ENCODE measurements at regions not wholly inside any gene's neighbourhood (a gene's known extent, or its start where the extent isn't known, plus 50 kb on each side); places are given as distances from the start of the nearest gene placed in this dataset.

DNA sequence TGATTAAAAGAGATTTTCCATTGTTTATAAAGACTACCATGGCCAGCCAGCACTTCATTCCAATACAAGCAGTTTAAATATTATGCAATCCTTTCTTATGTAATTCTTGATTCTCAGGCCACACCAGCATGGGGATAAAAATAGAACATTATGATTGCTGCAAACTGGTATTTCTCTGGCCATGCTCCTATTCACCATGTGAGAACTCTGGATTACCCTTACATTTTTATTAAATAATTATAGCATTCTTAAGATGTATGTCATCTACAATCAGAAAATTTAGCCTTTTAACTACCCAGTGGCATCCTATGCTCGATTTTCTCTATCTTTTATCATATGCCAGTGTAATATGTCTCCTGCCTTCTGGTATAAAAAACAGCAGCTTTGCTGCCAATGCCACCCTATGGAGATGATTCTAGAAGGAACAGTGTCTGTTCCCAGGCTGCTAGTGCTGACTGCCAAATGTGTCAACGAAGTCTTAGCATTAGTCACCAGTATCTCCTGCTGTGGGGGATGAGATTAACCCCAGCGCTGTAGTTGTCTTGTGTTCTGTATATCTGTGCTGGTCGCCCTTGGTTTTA lies 501.4 kb downstream of the BCKDHB start (continued):
- TF ChIP-seq, protein P1, sequence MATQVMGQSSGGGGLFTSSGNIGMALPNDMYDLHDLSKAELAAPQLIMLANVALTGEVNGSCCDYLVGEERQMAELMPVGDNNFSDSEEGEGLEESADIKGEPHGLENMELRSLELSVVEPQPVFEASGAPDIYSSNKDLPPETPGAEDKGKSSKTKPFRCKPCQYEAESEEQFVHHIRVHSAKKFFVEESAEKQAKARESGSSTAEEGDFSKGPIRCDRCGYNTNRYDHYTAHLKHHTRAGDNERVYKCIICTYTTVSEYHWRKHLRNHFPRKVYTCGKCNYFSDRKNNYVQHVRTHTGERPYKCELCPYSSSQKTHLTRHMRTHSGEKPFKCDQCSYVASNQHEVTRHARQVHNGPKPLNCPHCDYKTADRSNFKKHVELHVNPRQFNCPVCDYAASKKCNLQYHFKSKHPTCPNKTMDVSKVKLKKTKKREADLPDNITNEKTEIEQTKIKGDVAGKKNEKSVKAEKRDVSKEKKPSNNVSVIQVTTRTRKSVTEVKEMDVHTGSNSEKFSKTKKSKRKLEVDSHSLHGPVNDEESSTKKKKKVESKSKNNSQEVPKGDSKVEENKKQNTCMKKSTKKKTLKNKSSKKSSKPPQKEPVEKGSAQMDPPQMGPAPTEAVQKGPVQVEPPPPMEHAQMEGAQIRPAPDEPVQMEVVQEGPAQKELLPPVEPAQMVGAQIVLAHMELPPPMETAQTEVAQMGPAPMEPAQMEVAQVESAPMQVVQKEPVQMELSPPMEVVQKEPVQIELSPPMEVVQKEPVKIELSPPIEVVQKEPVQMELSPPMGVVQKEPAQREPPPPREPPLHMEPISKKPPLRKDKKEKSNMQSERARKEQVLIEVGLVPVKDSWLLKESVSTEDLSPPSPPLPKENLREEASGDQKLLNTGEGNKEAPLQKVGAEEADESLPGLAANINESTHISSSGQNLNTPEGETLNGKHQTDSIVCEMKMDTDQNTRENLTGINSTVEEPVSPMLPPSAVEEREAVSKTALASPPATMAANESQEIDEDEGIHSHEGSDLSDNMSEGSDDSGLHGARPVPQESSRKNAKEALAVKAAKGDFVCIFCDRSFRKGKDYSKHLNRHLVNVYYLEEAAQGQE (IDR thresholded peaks at IDR 0.05): peak; percentile 47
- TF ChIP-seq FOXA2 (IDR thresholded peaks at IDR 0.05) (peak; percentile 51), TAF1 (conservative IDR thresholded peaks at IDR 0.05) (no peak), RAD21 (IDR thresholded peaks at IDR 0.05) (peak; percentile 45 to 56), MAX (IDR thresholded peaks at IDR 0.05) (peak; percentile 74), YY1 (IDR thresholded peaks at IDR 0.05) (peak; percentile 69)

- no peak overlapping the region for H3K27ac ChIP-seq (ENCODE audit: low read depth in 1 of 2, low read length in 2 of 2)
- H3K4me1 ChIP-seq (ENCODE audit: control insufficient read depth in 4 of 4, insufficient read depth in 4 of 4, low read length in 3 of 4): peaks cover 0 to 6% (median 3%) of the 10 kb centered on the region in 4 donors
- no peaks in the 10 kb centered on the region for H3K36me3 ChIP-seq (ENCODE audit: control insufficient read depth in 4 of 4, insufficient read depth in 3 of 4, low read depth in 1 of 4, low read length in 3 of 4)
- DNase-seq (ENCODE audit: low spot score): no peak
- WGBS: 17% methylated on average over 4 of the region's 4 CpGs
- no peak overlapping the region for H3K4me3 ChIP-seq (ENCODE audit: low read depth in 1 of 3, low read length in 3 of 3)
- peak in 1 of 2 donors; percentile 6 for TF ChIP-seq RXRA (IDR thresholded peaks at IDR 0.05)
- TF ChIP-seq GABPA (IDR thresholded peaks at IDR 0.05 in 1 of 2, conservative IDR thresholded peaks at IDR 0.05 in 1 of 2): no peak
- TF ChIP-seq EGR1 (IDR thresholded peaks at IDR 0.05; ENCODE audit: low read depth in 2 of 2): no peak
- TF ChIP-seq, protein P2, sequence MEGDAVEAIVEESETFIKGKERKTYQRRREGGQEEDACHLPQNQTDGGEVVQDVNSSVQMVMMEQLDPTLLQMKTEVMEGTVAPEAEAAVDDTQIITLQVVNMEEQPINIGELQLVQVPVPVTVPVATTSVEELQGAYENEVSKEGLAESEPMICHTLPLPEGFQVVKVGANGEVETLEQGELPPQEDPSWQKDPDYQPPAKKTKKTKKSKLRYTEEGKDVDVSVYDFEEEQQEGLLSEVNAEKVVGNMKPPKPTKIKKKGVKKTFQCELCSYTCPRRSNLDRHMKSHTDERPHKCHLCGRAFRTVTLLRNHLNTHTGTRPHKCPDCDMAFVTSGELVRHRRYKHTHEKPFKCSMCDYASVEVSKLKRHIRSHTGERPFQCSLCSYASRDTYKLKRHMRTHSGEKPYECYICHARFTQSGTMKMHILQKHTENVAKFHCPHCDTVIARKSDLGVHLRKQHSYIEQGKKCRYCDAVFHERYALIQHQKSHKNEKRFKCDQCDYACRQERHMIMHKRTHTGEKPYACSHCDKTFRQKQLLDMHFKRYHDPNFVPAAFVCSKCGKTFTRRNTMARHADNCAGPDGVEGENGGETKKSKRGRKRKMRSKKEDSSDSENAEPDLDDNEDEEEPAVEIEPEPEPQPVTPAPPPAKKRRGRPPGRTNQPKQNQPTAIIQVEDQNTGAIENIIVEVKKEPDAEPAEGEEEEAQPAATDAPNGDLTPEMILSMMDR (IDR thresholded peaks at IDR 0.05; ENCODE audit: low read depth, low read length, missing input control): peak; percentile 57
- peak; percentile 79 to 86 for TF ChIP-seq RAD21 (IDR thresholded peaks at IDR 0.05)
- no peaks in the 10 kb centered on the region for H3K9me3 ChIP-seq (ENCODE audit: control insufficient read depth in 4 of 4, low read length in 3 of 4)
- H3K27me3 ChIP-seq (ENCODE audit: control insufficient read depth in 4 of 4, insufficient read depth in 4 of 4, low read length in 3 of 4): no peaks in the 10 kb centered on the region
- H3K9ac ChIP-seq (ENCODE audit: low read depth in 1 of 2, low read length in 2 of 2): no peak overlapping the region
Measured at GRCh38 chr6:80605165-80605989, 498.9 kb downstream of the BCKDHB start.

- Histone ChIP-seq H3K27me3 (ENCODE audit: control insufficient read depth in 4 of 4, insufficient read depth in 4 of 4, low read length in 3 of 4) (no peaks in the 10 kb centered on the region), H3K9ac (ENCODE audit: low read depth in 1 of 2, low read length in 2 of 2) (no peak overlapping the region), H3K36me3 (ENCODE audit: control insufficient read depth in 4 of 4, insufficient read depth in 3 of 4, low read depth in 1 of 4, low read length in 3 of 4) (no peaks in the 10 kb centered on the region), H3K4me3 (ENCODE audit: low read depth in 1 of 3, low read length in 3 of 3) (no peak overlapping the region), H3K4me1 (ENCODE audit: control insufficient read depth in 4 of 4, insufficient read depth in 4 of 4, low read length in 3 of 4) (peaks cover 0 to 6% (median 3%) of the 10 kb centered on the region in 4 donors), H3K9me3 (ENCODE audit: control insufficient read depth in 4 of 4, low read length in 3 of 4) (no peaks in the 10 kb centered on the region), H3K27ac (ENCODE audit: low read depth in 1 of 2, low read length in 2 of 2) (no peak overlapping the region)
- TF ChIP-seq MAX (IDR thresholded peaks at IDR 0.05) (no peak), EGR1 (IDR thresholded peaks at IDR 0.05; ENCODE audit: low read depth in 2 of 2) (no peak)
- no peak for DNase-seq (ENCODE audit: low spot score)
Measured at GRCh38 chr6:80603679-80604078, 497.2 kb downstream of the BCKDHB start.
